ENCODE measurements at regions not wholly inside any gene's neighbourhood (a gene's known extent, or its start where the extent isn't known, plus 50 kb on each side); places are given as distances from the start of the nearest gene placed in this dataset.

DNA sequence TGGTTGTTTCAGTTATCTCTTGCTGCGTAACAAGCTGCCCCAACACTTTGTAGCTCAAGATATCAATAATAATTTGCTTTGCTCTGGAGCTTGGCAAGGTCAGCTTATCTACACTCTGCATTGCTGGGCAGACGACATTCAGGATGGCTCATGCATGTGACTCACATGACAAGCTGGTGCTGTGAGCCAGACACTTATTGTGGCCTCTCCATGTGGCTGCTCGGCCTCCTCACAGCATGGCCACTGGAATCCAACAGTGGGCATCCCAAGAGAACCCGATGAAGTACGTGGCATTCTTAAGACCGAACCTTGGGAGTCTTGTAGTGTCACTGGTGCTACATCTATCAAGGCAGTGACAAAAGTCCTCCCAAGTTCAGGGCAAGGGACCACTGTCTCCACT is 94.2 kb upstream of the MVB12B start:
- TF ChIP-seq, protein P1, sequence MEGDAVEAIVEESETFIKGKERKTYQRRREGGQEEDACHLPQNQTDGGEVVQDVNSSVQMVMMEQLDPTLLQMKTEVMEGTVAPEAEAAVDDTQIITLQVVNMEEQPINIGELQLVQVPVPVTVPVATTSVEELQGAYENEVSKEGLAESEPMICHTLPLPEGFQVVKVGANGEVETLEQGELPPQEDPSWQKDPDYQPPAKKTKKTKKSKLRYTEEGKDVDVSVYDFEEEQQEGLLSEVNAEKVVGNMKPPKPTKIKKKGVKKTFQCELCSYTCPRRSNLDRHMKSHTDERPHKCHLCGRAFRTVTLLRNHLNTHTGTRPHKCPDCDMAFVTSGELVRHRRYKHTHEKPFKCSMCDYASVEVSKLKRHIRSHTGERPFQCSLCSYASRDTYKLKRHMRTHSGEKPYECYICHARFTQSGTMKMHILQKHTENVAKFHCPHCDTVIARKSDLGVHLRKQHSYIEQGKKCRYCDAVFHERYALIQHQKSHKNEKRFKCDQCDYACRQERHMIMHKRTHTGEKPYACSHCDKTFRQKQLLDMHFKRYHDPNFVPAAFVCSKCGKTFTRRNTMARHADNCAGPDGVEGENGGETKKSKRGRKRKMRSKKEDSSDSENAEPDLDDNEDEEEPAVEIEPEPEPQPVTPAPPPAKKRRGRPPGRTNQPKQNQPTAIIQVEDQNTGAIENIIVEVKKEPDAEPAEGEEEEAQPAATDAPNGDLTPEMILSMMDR (conservative IDR thresholded peaks at IDR 0.05; ENCODE audit: low read depth, low read length) = no peak
- TF ChIP-seq EZH2 (IDR thresholded peaks at IDR 0.05; ENCODE audit: borderline replicate concordance, low read depth, low read length, poor library complexity, severe bottlenecking) = no peak
